PFSK-1 (cell line): ENCODE measurements at regions not wholly inside any gene's neighbourhood (a gene's known extent, or its start where the extent isn't known, plus 50 kb on each side); places are given as distances from the start of the nearest gene placed in this dataset.

Experiments
- POLR2AphosphoS5 ChIP-seq: IDR thresholded peaks from 2 replicates; pipeline ENCODE4 v1.6.1; 2012; ENCODE audit warnings: low read depth, mild to moderate bottlenecking, control low read depth, low read length, moderate library complexity
- SIN3A ChIP-seq: IDR thresholded peaks from 2 replicates; pipeline ENCODE4 v1.6.1; 2012; ENCODE audit warnings: mild to moderate bottlenecking, low read length, moderate library complexity, borderline replicate concordance; ENCODE audit not compliant: insufficient read depth
- TF ChIP-seq, protein P1 (sequence below), 2 experiments: IDR thresholded peaks; 2 replicates each; pipeline versions ENCODE4 v1.6.1 to v1.8.0; 2011 to 2012; ENCODE audit warnings: low read depth in 2 of 2, low read length in 2 of 2, control low read depth in 1 of 2, inconsistent platforms in 1 of 2, mild to moderate bottlenecking in 1 of 2, moderate library complexity in 1 of 2; ENCODE audit not compliant: insufficient read depth in 1 of 2

DNA sequence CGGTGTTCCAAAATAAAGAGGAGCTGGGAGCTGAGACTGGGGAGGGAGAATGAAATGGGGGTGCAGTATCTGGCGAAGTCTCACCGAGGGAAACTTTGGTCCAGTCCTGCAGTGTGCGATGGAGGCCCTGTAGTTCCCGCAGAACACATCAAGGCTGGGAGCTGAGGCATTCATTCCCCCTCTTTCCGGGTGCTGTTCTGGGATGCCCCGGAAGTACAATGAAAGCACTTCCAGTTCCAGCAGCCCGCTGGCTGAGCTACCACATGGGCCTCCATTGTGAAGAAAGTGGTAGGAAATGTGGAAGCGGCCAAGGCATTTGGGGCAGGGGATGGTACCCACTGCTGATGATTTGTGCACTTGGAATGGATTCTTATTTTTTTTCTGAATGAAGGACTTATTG, 560.7 kb downstream of the GLRX3 start:
- TF ChIP-seq, protein P1, sequence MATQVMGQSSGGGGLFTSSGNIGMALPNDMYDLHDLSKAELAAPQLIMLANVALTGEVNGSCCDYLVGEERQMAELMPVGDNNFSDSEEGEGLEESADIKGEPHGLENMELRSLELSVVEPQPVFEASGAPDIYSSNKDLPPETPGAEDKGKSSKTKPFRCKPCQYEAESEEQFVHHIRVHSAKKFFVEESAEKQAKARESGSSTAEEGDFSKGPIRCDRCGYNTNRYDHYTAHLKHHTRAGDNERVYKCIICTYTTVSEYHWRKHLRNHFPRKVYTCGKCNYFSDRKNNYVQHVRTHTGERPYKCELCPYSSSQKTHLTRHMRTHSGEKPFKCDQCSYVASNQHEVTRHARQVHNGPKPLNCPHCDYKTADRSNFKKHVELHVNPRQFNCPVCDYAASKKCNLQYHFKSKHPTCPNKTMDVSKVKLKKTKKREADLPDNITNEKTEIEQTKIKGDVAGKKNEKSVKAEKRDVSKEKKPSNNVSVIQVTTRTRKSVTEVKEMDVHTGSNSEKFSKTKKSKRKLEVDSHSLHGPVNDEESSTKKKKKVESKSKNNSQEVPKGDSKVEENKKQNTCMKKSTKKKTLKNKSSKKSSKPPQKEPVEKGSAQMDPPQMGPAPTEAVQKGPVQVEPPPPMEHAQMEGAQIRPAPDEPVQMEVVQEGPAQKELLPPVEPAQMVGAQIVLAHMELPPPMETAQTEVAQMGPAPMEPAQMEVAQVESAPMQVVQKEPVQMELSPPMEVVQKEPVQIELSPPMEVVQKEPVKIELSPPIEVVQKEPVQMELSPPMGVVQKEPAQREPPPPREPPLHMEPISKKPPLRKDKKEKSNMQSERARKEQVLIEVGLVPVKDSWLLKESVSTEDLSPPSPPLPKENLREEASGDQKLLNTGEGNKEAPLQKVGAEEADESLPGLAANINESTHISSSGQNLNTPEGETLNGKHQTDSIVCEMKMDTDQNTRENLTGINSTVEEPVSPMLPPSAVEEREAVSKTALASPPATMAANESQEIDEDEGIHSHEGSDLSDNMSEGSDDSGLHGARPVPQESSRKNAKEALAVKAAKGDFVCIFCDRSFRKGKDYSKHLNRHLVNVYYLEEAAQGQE (IDR thresholded peaks at IDR 0.05; ENCODE audit: insufficient read depth in 1 of 2, low read depth in 2 of 2, low read length in 2 of 2), result no peak
- TF ChIP-seq POLR2AphosphoS5, result no peak
- no peak for TF ChIP-seq SIN3A
